ENCODE measurements at regions not wholly inside any gene's neighbourhood (a gene's known extent, or its start where the extent isn't known, plus 50 kb on each side); places are given as distances from the start of the nearest gene placed in this dataset.

DNA sequence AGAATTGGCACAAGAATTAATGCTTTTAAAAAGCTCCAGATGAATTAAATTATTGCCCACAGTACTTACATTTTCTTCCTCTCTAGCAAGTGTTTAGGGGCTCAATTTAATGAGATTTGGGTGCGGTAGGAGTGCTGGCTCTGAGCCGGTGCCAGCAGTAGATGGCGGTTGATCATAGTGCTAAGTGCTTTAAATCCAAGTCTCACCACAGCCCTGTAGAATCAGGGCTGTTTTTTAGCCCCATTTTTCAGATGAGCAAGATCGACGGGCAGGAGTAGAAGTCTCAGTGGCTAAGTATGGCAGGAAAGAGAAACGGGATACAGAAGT lies 136.9 kb upstream of the SALL4 start:
- TF ChIP-seq, protein P1, sequence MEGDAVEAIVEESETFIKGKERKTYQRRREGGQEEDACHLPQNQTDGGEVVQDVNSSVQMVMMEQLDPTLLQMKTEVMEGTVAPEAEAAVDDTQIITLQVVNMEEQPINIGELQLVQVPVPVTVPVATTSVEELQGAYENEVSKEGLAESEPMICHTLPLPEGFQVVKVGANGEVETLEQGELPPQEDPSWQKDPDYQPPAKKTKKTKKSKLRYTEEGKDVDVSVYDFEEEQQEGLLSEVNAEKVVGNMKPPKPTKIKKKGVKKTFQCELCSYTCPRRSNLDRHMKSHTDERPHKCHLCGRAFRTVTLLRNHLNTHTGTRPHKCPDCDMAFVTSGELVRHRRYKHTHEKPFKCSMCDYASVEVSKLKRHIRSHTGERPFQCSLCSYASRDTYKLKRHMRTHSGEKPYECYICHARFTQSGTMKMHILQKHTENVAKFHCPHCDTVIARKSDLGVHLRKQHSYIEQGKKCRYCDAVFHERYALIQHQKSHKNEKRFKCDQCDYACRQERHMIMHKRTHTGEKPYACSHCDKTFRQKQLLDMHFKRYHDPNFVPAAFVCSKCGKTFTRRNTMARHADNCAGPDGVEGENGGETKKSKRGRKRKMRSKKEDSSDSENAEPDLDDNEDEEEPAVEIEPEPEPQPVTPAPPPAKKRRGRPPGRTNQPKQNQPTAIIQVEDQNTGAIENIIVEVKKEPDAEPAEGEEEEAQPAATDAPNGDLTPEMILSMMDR (conservative IDR thresholded peaks at IDR 0.05 in 1 of 2, IDR thresholded peaks at IDR 0.05 in 1 of 2; ENCODE audit: extremely low read depth in 1 of 2, insufficient read depth in 1 of 2, low read depth in 1 of 2, low read length in 2 of 2) = no peak
- no peak for TF ChIP-seq EZH2 (IDR thresholded peaks at IDR 0.05; ENCODE audit: borderline replicate concordance, low read length)

Data from mammary epithelial cell (primary cell).